NCI-H1092 treated with DMSO at 0.1 percent for 48 hours (cell line): ENCODE measurements at regions not wholly inside any gene's neighbourhood (a gene's known extent, or its start where the extent isn't known, plus 50 kb on each side); places are given as distances from the start of the nearest gene placed in this dataset.
A peak's percentile ranks its signal among the peaks of the same experiment; 100 is the strongest.
"Not testable (repeated sequence)": the region's sequence is repeated elsewhere in the genome, so short reads cannot be mapped to it uniquely, and the experiment has no call there.

Experiments used
- DNase-seq: peaks from one replicate; lab custom pipeline; 2025; lab: John Stamatoyannopoulos, UW

- DNase-seq = no peak
These were observed 411.9 kb downstream of the TMEM121 start for GRCh38 chr14:105938055-105938863.

- DNase-seq = no peak
These were observed 412.6 kb downstream of the TMEM121 start for GRCh38 chr14:105938959-105939358.

GRCh38 chr14:105939810-105940508 is 413.6 kb downstream of the TMEM121 start:
- DNase-seq = no peak

GRCh38 chr14:105940534-105941225 is 414.3 kb downstream of the TMEM121 start:
- no peak for DNase-seq

GRCh38 chr14:105941226-105942166 is 415.1 kb downstream of the TMEM121 start:
- no peak for DNase-seq

- not testable (repeated sequence) for DNase-seq
These were observed 416.3 kb downstream of the TMEM121 start for GRCh38 chr14:105942725-105943124.

- no peak for DNase-seq
These were observed 417.7 kb downstream of the TMEM121 start for GRCh38 chr14:105943973-105944602.

GRCh38 chr14:105944632-105945610 is 418.5 kb downstream of the TMEM121 start:
- peak; percentile 74 for DNase-seq

GRCh38 chr14:105945896-105946295 is 419.5 kb downstream of the TMEM121 start:
- DNase-seq = peak; percentile 36

GRCh38 chr14:105947599-105947998 is 421.2 kb downstream of the TMEM121 start:
- no peak for DNase-seq

GRCh38 chr14:105948955-105949354 is 422.6 kb downstream of the TMEM121 start:
- not testable (repeated sequence) for DNase-seq

GRCh38 chr14:105950364-105950892 is 424.0 kb downstream of the TMEM121 start:
- not testable (repeated sequence) for DNase-seq

- no peak for DNase-seq
These were observed 425.0 kb downstream of the TMEM121 start for GRCh38 chr14:105951399-105951798.

GRCh38 chr14:105952222-105952621 is 425.8 kb downstream of the TMEM121 start:
- DNase-seq = no peak

GRCh38 chr14:105952826-105953225 is 426.4 kb downstream of the TMEM121 start:
- DNase-seq = no peak

GRCh38 chr14:105961625-105962024 is 435.2 kb downstream of the TMEM121 start:
- not testable (repeated sequence) for DNase-seq

GRCh38 chr14:105962532-105962931 is 436.1 kb downstream of the TMEM121 start:
- no peak for DNase-seq

GRCh38 chr14:105968291-105968690 is 441.9 kb downstream of the TMEM121 start:
- DNase-seq = no peak

GRCh38 chr14:105969026-105969425 is 442.6 kb downstream of the TMEM121 start:
- DNase-seq = not testable (repeated sequence)
